ENCODE measurements at regions not wholly inside any gene's neighbourhood (a gene's known extent, or its start where the extent isn't known, plus 50 kb on each side); places are given as distances from the start of the nearest gene placed in this dataset.
A peak's percentile ranks its signal among the peaks of the same experiment; 100 is the strongest.

DNA sequence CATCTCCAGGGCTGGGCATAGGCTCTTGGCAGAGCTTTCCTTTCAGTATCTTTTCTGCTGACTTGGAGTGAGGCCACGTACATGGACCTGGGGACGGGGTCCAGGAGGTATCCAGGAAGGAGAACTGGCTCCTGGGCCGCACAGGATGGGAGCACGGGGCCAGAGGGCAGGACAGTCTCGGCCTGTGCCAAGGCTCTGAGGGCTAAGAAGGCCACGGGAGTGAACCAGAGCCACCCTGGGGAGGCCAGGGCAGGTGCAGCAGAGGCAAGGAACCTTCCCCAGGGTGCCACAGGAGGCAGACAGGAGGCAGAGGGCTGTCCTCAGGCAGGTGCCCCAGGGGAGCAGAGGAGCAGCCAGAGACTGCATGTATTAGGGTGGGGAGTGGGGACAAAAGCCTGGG lies 50.3 kb downstream of the PLXNA1 start:
- no peak overlapping the region for H3K4me3 ChIP-seq (replicated peaks; ENCODE audit: low read depth, low read length)
- DNase-seq (ENCODE audit: low read depth) = no peak
- TF ChIP-seq, protein P1, sequence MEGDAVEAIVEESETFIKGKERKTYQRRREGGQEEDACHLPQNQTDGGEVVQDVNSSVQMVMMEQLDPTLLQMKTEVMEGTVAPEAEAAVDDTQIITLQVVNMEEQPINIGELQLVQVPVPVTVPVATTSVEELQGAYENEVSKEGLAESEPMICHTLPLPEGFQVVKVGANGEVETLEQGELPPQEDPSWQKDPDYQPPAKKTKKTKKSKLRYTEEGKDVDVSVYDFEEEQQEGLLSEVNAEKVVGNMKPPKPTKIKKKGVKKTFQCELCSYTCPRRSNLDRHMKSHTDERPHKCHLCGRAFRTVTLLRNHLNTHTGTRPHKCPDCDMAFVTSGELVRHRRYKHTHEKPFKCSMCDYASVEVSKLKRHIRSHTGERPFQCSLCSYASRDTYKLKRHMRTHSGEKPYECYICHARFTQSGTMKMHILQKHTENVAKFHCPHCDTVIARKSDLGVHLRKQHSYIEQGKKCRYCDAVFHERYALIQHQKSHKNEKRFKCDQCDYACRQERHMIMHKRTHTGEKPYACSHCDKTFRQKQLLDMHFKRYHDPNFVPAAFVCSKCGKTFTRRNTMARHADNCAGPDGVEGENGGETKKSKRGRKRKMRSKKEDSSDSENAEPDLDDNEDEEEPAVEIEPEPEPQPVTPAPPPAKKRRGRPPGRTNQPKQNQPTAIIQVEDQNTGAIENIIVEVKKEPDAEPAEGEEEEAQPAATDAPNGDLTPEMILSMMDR (IDR thresholded peaks at IDR 0.05; ENCODE audit: low read length, missing control alignments) = no peak

DNA sequence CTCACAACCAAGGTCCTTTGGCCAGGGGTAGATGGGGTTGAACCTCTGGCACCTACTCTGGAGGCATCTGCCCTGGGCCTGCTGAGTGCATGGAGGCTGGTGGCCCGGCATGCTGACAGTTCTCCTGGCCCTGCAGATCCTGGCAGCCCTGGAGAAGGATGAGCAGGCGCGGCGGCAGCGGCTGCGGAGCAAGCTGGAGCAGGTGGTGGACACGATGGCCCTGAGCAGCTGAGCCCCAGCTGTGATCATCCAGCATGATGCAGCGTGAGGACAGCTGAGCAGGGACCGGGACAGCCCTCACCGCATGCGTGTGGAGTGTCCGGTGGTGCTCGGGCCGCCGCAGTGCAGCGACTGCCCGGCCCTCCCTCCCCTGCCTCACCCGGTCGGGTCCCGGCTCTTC lies 50.9 kb downstream of the PLXNA1 start:
- no peak overlapping the region for H3K4me3 ChIP-seq (replicated peaks; ENCODE audit: low read depth, low read length)
- TF ChIP-seq, protein P1 (IDR thresholded peaks at IDR 0.05; ENCODE audit: low read length, missing control alignments) = no peak
- no peak for DNase-seq (ENCODE audit: low read depth)

DNA sequence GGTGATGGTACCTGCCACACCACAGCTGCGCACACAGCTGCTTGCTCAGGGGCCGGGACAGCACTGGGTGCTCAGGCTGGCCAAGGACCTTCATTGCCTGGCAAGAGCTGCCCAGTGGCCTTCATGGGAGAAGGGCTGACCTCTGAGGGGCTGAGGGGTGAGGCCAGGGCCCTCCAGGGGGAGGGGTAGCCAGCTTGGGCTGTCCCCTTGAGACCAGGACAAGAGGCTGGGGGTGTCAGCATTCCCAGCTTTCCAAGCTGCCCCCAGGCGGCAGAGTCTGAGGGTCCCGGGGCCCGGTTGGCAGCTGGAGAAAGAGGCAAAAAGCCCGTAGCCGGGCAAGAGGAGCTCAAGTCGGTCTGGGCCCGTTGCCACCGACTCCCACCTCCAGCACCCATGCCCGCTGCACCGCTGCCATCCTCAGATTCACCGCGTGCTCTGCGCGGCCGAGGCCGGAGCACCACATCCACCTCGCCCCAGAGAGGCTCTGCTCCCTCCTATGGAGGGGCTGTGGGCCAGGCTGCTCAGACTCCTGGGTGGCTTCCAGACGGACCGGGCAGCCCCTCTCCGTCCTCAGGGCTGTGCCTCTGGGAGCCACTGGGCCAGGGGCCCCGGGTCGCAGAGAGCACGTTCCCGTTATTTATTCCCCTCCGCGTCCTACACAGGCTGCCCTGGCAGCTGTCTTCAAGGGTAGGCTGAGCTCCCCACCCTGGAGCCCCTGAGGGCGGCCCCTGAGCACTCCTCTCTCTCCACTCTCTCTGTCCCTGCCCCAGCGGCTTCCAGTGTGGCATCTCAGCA lies 51.5 kb downstream of the PLXNA1 start:
- TF ChIP-seq, protein P1 (IDR thresholded peaks at IDR 0.05; ENCODE audit: low read length, missing control alignments) = no peak
- no peak overlapping the region for H3K4me3 ChIP-seq (replicated peaks; ENCODE audit: low read depth, low read length)
- no peak for DNase-seq (ENCODE audit: low read depth)

DNA sequence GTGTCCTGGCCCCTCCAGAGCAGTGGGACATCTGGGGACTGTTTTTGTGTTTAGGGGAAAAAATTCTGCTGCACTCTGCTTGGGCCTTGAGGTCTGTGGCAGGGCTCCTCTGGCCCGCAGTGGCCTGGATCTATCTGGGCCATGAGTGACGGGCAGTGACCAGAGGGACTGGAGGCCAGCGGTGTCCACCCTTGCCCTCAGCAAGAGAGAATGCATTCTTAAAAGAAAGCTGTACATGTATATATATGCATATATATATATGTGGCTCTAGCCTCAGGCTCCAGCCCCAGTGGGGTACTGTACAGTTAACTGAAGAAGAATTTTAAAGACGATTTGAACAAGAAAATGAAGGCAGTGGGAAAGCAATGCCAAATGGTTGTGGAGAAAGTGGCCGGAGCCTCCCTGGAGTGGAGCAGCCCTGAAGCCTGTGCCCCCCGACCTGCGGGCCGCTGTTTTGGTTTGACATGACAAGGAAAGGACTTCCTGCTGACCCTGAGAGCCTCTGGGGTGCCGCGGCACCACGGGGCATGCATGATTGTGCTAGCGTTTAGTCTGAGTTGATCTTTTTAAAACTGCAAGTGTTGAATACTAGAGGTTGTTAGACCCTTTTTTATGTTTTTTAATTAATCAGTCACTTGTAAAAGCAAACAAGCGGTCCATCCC lies 52.2 kb downstream of the PLXNA1 start:
- no peak for DNase-seq (ENCODE audit: low read depth)
- no peak overlapping the region for H3K4me3 ChIP-seq (replicated peaks; ENCODE audit: low read depth, low read length)
- TF ChIP-seq, protein P1 (IDR thresholded peaks at IDR 0.05; ENCODE audit: low read length, missing control alignments) = no peak

DNA sequence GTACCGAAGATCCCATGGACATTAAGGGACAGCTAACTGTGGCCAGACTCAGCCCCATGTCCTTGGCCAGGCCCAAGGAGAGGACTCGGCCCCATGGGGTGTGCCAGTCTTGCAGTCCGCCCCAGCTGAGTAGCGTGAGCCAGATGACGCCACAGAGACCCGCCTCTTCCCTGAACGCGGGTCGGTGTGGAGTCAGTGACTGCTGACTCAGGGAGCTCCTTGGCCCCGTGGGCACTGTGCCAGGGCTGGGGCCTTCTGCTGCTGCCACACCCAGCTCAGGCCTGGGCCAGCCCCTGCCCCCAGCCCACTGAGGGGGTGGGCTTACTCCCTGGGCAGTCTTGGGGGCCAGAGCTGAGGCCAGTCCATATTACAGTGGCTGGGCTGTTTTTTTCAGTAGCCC lies 52.8 kb downstream of the PLXNA1 start:
- TF ChIP-seq, protein P1 (IDR thresholded peaks at IDR 0.05; ENCODE audit: low read length, missing control alignments) = no peak
- no peak overlapping the region for H3K4me3 ChIP-seq (replicated peaks; ENCODE audit: low read depth, low read length)
- DNase-seq (ENCODE audit: low read depth) = peak; percentile 92

DNA sequence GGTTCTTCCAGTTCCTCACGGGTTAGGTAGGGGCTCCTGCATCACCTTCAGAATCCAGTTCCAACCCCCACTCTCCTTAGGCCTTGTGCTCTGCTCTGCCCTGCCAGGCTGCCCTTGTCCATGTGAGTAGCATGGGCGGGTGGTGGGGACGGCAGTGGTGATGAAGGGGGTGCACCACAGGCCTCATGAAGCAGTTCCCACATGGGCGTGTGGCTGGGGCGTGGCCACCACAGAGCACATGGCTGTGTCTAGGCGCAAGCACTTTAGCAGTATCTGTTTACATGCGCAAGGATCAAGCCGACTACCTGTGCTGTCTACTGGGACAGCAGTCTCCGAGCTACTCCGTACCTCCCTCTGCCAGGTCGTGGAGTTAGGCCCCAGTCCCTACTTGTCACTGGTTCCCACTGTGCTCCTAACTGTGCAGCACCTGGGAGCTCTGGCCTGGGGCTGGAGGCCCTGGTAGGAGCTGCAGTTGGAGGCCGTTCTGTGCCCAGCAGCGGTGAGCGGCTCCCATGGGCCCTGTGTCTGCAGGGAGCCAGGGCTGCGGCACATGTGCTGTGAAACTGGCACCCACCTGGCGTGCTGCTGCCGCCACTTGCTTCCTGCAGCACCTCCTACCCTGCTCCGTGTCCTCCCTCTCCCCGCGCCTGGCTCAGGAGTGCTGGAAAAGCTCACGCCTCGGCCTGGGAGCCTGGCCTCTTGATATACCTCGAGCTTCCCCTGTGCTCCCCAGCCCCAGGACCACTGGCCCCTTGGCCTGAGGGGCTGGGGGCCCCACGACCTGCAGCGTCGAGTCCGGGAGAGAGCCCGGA lies 53.5 kb downstream of the PLXNA1 start:
- no peak for DNase-seq (ENCODE audit: low read depth)
- TF ChIP-seq, protein P1 (IDR thresholded peaks at IDR 0.05; ENCODE audit: low read length, missing control alignments) = no peak
- H3K4me3 ChIP-seq (replicated peaks; ENCODE audit: low read depth, low read length) = no peak overlapping the region

Data from fibroblast of pulmonary artery (primary cell).